WTC11 (cell line): ENCODE measurements at regions not wholly inside any gene's neighbourhood (a gene's known extent, or its start where the extent isn't known, plus 50 kb on each side); places are given as distances from the start of the nearest gene placed in this dataset.

ENCODE experiments used
- CTCF ChIP-seq: fragments of 200-600 bp; IDR thresholded peaks from 2 replicates; pipeline ENCODE4 v1.8.0; 2022; ENCODE audit warnings: antibody characterized with exemption
- RORB ChIP-seq: fragments of 250-450 bp; sonication (Bioruptor Pico); IDR thresholded peaks from 2 replicates; pipeline ENCODE4 v1.9.0; 2021; ENCODE audit warnings: mild to moderate bottlenecking

DNA sequence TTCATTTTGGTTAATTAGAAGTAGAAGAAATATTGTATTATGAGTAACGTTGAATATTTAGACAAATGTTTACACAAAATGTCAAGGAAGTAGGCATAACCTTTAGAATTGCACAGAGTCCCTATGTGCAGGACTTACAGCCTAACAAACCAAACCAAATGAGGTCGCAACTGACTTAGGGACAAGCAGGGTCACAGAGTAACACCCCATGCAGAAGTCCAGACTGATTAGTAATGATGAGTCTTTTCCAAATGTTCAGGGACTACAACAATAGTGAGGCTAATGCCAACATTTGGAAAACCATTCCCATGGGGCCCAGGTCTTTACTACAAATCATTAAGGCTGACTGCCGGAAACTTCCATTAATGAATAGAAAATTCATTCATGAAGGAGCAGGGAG is 452.5 kb upstream of the CHAC2 start:
- TF ChIP-seq CTCF (no peak), RORB (CRISPR knock-in tag) (no peak)
